GM19328 (cell line): ENCODE measurements at regions not wholly inside any gene's neighbourhood (a gene's known extent, or its start where the extent isn't known, plus 50 kb on each side); places are given as distances from the start of the nearest gene placed in this dataset.
"Not testable (repeated sequence)": the region's sequence is repeated elsewhere in the genome, so short reads cannot be mapped to it uniquely, and the experiment has no call there.

Experiments used
- ATAC-seq: cut with Tn5 transposase; IDR thresholded peaks from one replicate; pipeline ENCODE4 v1.9.1; 2021; ENCODE audit warnings: mild to moderate bottlenecking, moderate library complexity; ENCODE audit not compliant: unreplicated experiment

GRCh38 chr2:122745603-122746002 is 990.2 kb downstream of the TSN start:
- no peak for ATAC-seq

GRCh38 chr2:122747670-122748069 is 992.2 kb downstream of the TSN start:
- no peak for ATAC-seq

GRCh38 chr2:122748552-122749011 is 993.1 kb downstream of the TSN start:
- ATAC-seq, result no peak

- ATAC-seq, result no peak
Observed at GRCh38 chr2:122749405-122749804, 994.0 kb downstream of the TSN start.

- no peak for ATAC-seq
Observed at GRCh38 chr2:122750095-122750494, 994.6 kb downstream of the TSN start.

- no peak for ATAC-seq
Observed at GRCh38 chr2:122750808-122751207, 995.4 kb downstream of the TSN start.

GRCh38 chr2:122753336-122753735 is 997.9 kb downstream of the TSN start:
- no peak for ATAC-seq

GRCh38 chr2:122754561-122754960 is 999.1 kb downstream of the TSN start:
- no peak for ATAC-seq

GRCh38 chr2:122755281-122755780 is 999.9 kb downstream of the TSN start:
- ATAC-seq, result no peak

GRCh38 chr2:122758967-122759366 is 1003.5 kb downstream of the TSN start:
- no peak for ATAC-seq

- no peak for ATAC-seq
Observed at GRCh38 chr2:122764014-122764413, 1008.6 kb downstream of the TSN start.

GRCh38 chr2:122780251-122780650 is 1024.8 kb downstream of the TSN start:
- no peak for ATAC-seq

- no peak for ATAC-seq
Observed at GRCh38 chr2:122794100-122794499, 1038.6 kb downstream of the TSN start.

GRCh38 chr2:122795763-122796162 is 1040.3 kb downstream of the TSN start:
- no peak for ATAC-seq

- no peak for ATAC-seq
Observed at GRCh38 chr2:122799391-122799790, 1043.9 kb downstream of the TSN start.

GRCh38 chr2:122800781-122801180 is 1045.3 kb downstream of the TSN start:
- no peak for ATAC-seq

GRCh38 chr2:122804494-122804893 is 1049.0 kb downstream of the TSN start:
- no peak for ATAC-seq

GRCh38 chr2:122805346-122805745 is 1049.9 kb downstream of the TSN start:
- ATAC-seq, result no peak

- no peak for ATAC-seq
Observed at GRCh38 chr2:122808286-122808969, 1053.0 kb downstream of the TSN start.

GRCh38 chr2:122812214-122812613 is 1056.8 kb downstream of the TSN start:
- ATAC-seq, result not testable (repeated sequence)

GRCh38 chr2:122815120-122815519 is 1059.7 kb downstream of the TSN start:
- ATAC-seq, result no peak

GRCh38 chr2:122816803-122817202 is 1061.4 kb downstream of the TSN start:
- ATAC-seq, result no peak

- ATAC-seq, result no peak
Observed at GRCh38 chr2:122822319-122822718, 1066.9 kb downstream of the TSN start.
